Astrocyte (in vitro differentiated cells and primary cell): ENCODE measurements at regions not wholly inside any gene's neighbourhood (a gene's known extent, or its start where the extent isn't known, plus 50 kb on each side); places are given as distances from the start of the nearest gene placed in this dataset.

Source experiments
- DNase-seq: peaks from one replicate; pipeline ENCODE4 v3.0.0-alpha.2; 2010; ENCODE audit warnings: low read depth
- FAIRE-seq: peaks from 2 replicates; lab custom pipeline; 2011; peaks lifted over from hg19 to GRCh38; lab: Jason Lieb, UNC
- H2AFZ ChIP-seq: 2 replicates; pipeline ENCODE4 v1.6.0; 2012; ENCODE audit warnings: low read depth, low read length, inconsistent platforms
- H3K27ac ChIP-seq: 2 replicates; pipeline ENCODE4 v1.5.1; 2011; ENCODE audit warnings: low read depth, low read length, inconsistent platforms
- H3K27me3 ChIP-seq: 2 replicates; pipeline ENCODE4 v1.6.0; 2011; ENCODE audit warnings: low read length, inconsistent platforms; ENCODE audit not compliant: insufficient read depth
- H3K36me3 ChIP-seq: 2 replicates; pipeline ENCODE4 v1.5.1; 2011; ENCODE audit warnings: low read length, inconsistent platforms; ENCODE audit not compliant: insufficient read depth
- H3K4me1 ChIP-seq: 2 replicates; pipeline ENCODE4 v1.5.1; 2011; ENCODE audit warnings: low read length, inconsistent platforms; ENCODE audit not compliant: insufficient read depth
- H3K4me2 ChIP-seq: 2 replicates; pipeline ENCODE4 v1.6.0; 2012; ENCODE audit warnings: low read length, inconsistent platforms
- H3K4me3 ChIP-seq: 2 replicates; pipeline ENCODE4 v1.5.1; 2011; ENCODE audit warnings: low read depth, mild to moderate bottlenecking, low read length, inconsistent platforms; ENCODE audit not compliant: insufficient read depth
- H3K79me2 ChIP-seq: 2 replicates; pipeline ENCODE4 v1.6.0; 2012; ENCODE audit warnings: mild to moderate bottlenecking, low read length, inconsistent platforms; ENCODE audit not compliant: insufficient read depth
- H3K9ac ChIP-seq: 2 replicates; pipeline ENCODE4 v1.6.0; 2012; ENCODE audit warnings: mild to moderate bottlenecking, low read length, inconsistent platforms
- H3K9me3 ChIP-seq: 2 replicates; pipeline ENCODE4 v1.5.1; 2012; ENCODE audit warnings: low read depth, mild to moderate bottlenecking, low read length, inconsistent platforms; ENCODE audit not compliant: insufficient read depth
- H4K20me1 ChIP-seq: 2 replicates; pipeline ENCODE4 v1.6.0; 2012; ENCODE audit warnings: low read length, inconsistent platforms; ENCODE audit not compliant: insufficient read depth
- H3K27ac Mint-ChIP-seq: one replicate; pipeline ENCODE4 v1.8.0; 2021; ENCODE audit warnings: mild to moderate bottlenecking, mixed read lengths; ENCODE audit not compliant: unreplicated experiment
- H3K27me3 Mint-ChIP-seq: one replicate; pipeline ENCODE4 v1.8.0; 2021; ENCODE audit warnings: low read depth, mixed read lengths; ENCODE audit not compliant: unreplicated experiment
- H3K36me3 Mint-ChIP-seq: one replicate; pipeline ENCODE4 v1.8.0; 2021; ENCODE audit warnings: low read depth, mixed read lengths; ENCODE audit not compliant: unreplicated experiment
- H3K4me1 Mint-ChIP-seq: one replicate; pipeline ENCODE4 v1.8.0; 2021; ENCODE audit warnings: low read depth, mixed read lengths; ENCODE audit not compliant: unreplicated experiment
- H3K4me3 Mint-ChIP-seq: one replicate; pipeline ENCODE4 v1.8.0; 2021; ENCODE audit warnings: mild to moderate bottlenecking, moderate library complexity, mixed read lengths; ENCODE audit not compliant: unreplicated experiment
- H3K9me3 Mint-ChIP-seq: one replicate; pipeline ENCODE4 v1.8.0; 2021; ENCODE audit warnings: mild to moderate bottlenecking, mixed read lengths; ENCODE audit not compliant: unreplicated experiment
- CTCF ChIP-seq: IDR thresholded peaks from 2 replicates; pipeline ENCODE4 v1.5.1; 2011; ENCODE audit warnings: low read depth, mild to moderate bottlenecking, inconsistent platforms, low read length, moderate library complexity; ENCODE audit not compliant: insufficient read depth
- EZH2 ChIP-seq: IDR thresholded peaks from 2 replicates; pipeline ENCODE4 v1.6.1; 2012; ENCODE audit warnings: mild to moderate bottlenecking, low read length, inconsistent platforms; ENCODE audit not compliant: insufficient read depth

DNA sequence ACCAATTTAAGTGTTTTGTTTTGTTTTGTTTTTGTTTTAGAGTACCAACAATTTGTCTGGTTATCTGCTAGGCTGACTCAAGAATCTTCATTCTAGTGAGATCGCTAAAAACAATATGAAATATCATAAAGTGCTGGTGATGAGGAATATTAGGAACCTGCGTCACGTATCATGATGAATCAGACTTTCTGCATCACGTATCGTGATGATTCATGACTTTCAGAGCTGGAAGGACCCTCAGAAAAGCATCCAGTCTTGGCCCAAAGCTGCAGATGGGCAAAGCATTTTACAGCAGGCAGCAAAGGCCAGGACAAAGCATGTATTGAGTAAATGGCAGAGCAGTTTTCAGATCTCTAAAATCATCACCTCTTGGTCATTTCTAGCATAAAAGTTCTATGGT, 278.0 kb upstream of the BOD1L1 start:
- Histone ChIP-seq H2AFZ (no peak overlapping the region), H3K27ac (peak overlapping the region; percentile 96), H3K9me3 (no peaks in the 10 kb centered on the region), H3K79me2 (no peaks in the 10 kb centered on the region), H3K4me1 (peaks cover 30% of the 10 kb centered on the region), H3K4me3 (no peak overlapping the region), H3K4me2 (peak overlapping the region; percentile 18), H3K27me3 (no peaks in the 10 kb centered on the region), H3K36me3 (no peaks in the 10 kb centered on the region), H3K9ac (peak overlapping the region; percentile 67), H4K20me1 (no peaks in the 10 kb centered on the region)
- no peaks in the 10 kb centered on the region for H3K27me3 Mint-ChIP-seq
- H3K4me3 Mint-ChIP-seq = no peak overlapping the region
- no peaks in the 10 kb centered on the region for H3K9me3 Mint-ChIP-seq
- H3K27ac Mint-ChIP-seq = no peak overlapping the region
- H3K4me1 Mint-ChIP-seq = peaks cover 40% of the 10 kb centered on the region
- FAIRE-seq (peak; percentile 77), DNase-seq (peak; percentile 84)
- H3K36me3 Mint-ChIP-seq = no peaks in the 10 kb centered on the region
- TF ChIP-seq CTCF (no peak), EZH2 (no peak)

DNA sequence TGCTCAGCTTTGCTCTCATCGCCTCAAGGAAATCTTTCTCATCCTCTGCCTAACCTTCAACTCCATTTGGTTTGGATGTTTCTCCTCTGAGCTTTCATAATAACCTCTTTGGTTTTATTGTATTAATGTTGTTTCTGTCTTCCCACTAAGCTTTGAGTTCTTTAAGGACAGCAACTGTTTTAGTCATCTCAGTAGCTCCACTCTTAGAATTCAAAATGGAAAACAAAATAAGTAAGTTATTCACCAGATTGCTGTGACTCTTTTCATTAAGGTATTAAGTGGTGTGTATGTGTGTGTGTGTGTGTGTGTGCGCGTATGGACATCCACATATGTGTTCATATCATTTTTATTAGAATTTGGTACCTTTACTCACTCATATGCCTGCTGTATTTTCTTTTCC, 279.2 kb upstream of the BOD1L1 start:
- no peak for TF ChIP-seq EZH2
- TF ChIP-seq CTCF = no peak
- Mint-ChIP-seq H3K9me3 (no peaks in the 10 kb centered on the region), H3K4me1 (peaks cover 39% of the 10 kb centered on the region), H3K4me3 (no peak overlapping the region), H3K27me3 (no peaks in the 10 kb centered on the region), H3K27ac (peak overlapping the region; percentile 92), H3K36me3 (no peaks in the 10 kb centered on the region)
- peak overlapping the region; percentile 67 for H3K9ac ChIP-seq
- FAIRE-seq (peak; percentile 20), DNase-seq (no peak)
- H3K4me3 ChIP-seq = no peak overlapping the region
- no peaks in the 10 kb centered on the region for H3K9me3 ChIP-seq
- no peak overlapping the region for H2AFZ ChIP-seq
- peak overlapping the region; percentile 11 for H3K4me2 ChIP-seq
- H3K36me3 ChIP-seq = no peaks in the 10 kb centered on the region
- H3K4me1 ChIP-seq = peaks cover 30% of the 10 kb centered on the region
- no peaks in the 10 kb centered on the region for H3K27me3 ChIP-seq
- H3K27ac ChIP-seq = peak overlapping the region; percentile 96
- no peaks in the 10 kb centered on the region for H4K20me1 ChIP-seq
- H3K79me2 ChIP-seq = no peaks in the 10 kb centered on the region

GRCh38 chr4:13907255-13907751, 279.8 kb upstream of the BOD1L1 start:
- peak; percentile 99 for FAIRE-seq

More at GRCh38 chr4:13907255-13907751, 279.8 kb upstream of the BOD1L1 start:
- Mint-ChIP-seq H3K27ac (peak overlapping the region; percentile 95), H3K27me3 (no peaks in the 10 kb centered on the region), H3K36me3 (no peaks in the 10 kb centered on the region), H3K9me3 (no peaks in the 10 kb centered on the region), H3K4me1 (peaks cover 33% of the 10 kb centered on the region), H3K4me3 (no peak overlapping the region)
- no peaks in the 10 kb centered on the region for H3K27me3 ChIP-seq
- no peak overlapping the region for H3K4me3 ChIP-seq
- H3K4me1 ChIP-seq = peaks cover 30% of the 10 kb centered on the region
- peak overlapping the region; percentile 18 for H2AFZ ChIP-seq
- no peaks in the 10 kb centered on the region for H3K36me3 ChIP-seq
- H3K9me3 ChIP-seq = no peaks in the 10 kb centered on the region
- H3K4me2 ChIP-seq = peak overlapping the region; percentile 65
- TF ChIP-seq EZH2 = no peak
- TF ChIP-seq CTCF = peak; percentile 44
- H3K79me2 ChIP-seq = no peaks in the 10 kb centered on the region
- DNase-seq = peak; percentile 99
- H3K27ac ChIP-seq = peak overlapping the region; percentile 96
- H3K9ac ChIP-seq = peak overlapping the region; percentile 75
- no peaks in the 10 kb centered on the region for H4K20me1 ChIP-seq
